Esophagus squamous epithelium (tissue), 4 donors: ENCODE measurements at regions not wholly inside any gene's neighbourhood (a gene's known extent, or its start where the extent isn't known, plus 50 kb on each side); places are given as distances from the start of the nearest gene placed in this dataset.

Experiments
- POLR2A ChIP-seq, 4 donors: fragments of 450-650 bp; IDR thresholded peaks; one replicate each; pipeline ENCODE4 v1.6.1; 2017; ENCODE audit warnings: antibody characterized with exemption in 4 of 4, mild to moderate bottlenecking in 4 of 4, moderate library complexity in 3 of 4
- TF ChIP-seq, protein P1 (sequence below), 6 experiments: fragments of 450-650 bp in 4 of 6; fragments of 200-600 bp in 2 of 6; sonication (generic) in 2 of 6; IDR thresholded peaks; one replicate each; pipeline ENCODE4 v1.5.1; 2016 to 2019; ENCODE audit warnings: antibody characterized with exemption in 6 of 6, mild to moderate bottlenecking in 4 of 6, moderate library complexity in 4 of 6

DNA sequence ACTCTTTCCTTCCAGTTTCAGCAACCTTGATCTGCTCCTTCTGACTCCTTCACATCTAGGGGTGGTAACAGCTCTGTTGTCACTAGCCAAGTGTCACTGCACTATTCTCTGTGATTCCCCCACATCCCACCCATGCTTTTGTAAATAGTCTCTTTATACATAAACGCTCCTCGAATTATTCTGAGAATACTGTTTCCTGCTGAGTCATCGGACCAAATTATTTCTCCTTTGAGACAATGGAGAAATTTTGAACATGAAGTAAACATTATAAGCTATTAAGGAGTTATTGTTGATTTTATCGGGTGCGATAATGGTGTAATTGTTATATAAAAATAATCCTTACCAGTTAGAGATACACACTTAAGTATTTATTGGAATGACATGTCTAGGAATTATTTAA is 245.1 kb upstream of the RPS6KA3 start:
- TF ChIP-seq POLR2A (IDR thresholded peaks at IDR 0.05), result no peak
- TF ChIP-seq, protein P1, sequence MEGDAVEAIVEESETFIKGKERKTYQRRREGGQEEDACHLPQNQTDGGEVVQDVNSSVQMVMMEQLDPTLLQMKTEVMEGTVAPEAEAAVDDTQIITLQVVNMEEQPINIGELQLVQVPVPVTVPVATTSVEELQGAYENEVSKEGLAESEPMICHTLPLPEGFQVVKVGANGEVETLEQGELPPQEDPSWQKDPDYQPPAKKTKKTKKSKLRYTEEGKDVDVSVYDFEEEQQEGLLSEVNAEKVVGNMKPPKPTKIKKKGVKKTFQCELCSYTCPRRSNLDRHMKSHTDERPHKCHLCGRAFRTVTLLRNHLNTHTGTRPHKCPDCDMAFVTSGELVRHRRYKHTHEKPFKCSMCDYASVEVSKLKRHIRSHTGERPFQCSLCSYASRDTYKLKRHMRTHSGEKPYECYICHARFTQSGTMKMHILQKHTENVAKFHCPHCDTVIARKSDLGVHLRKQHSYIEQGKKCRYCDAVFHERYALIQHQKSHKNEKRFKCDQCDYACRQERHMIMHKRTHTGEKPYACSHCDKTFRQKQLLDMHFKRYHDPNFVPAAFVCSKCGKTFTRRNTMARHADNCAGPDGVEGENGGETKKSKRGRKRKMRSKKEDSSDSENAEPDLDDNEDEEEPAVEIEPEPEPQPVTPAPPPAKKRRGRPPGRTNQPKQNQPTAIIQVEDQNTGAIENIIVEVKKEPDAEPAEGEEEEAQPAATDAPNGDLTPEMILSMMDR (IDR thresholded peaks at IDR 0.05), result no peak
